Ovary (tissue), 7 donors: ENCODE measurements at regions not wholly inside any gene's neighbourhood (a gene's known extent, or its start where the extent isn't known, plus 50 kb on each side); places are given as distances from the start of the nearest gene placed in this dataset.

Experiments
- DNase-seq, 5 donors: peaks; one replicate each; pipeline ENCODE4 v3.0.0-alpha.2; 2019 to 2020
- H3K27ac ChIP-seq, 2 donors: fragments of 200-600 bp; one replicate each; pipeline versions ENCODE4 v1.5.1 to v1.8.0; 2019 to 2022
- H3K27me3 ChIP-seq: fragments of 200-600 bp; one replicate; pipeline ENCODE4 v1.8.0; 2022
- H3K36me3 ChIP-seq: fragments of 200-600 bp; sonication (generic); one replicate; pipeline ENCODE4 v1.5.1; 2019
- H3K4me1 ChIP-seq: one replicate; pipeline ENCODE4 v1.8.1; 2013; ENCODE audit warnings: mild to moderate bottlenecking, moderate library complexity; ENCODE audit not compliant: insufficient read depth
- H3K4me3 ChIP-seq: fragments of 200-600 bp; sonication (generic); one replicate; pipeline ENCODE4 v1.5.1; 2017
- H3K9me3 ChIP-seq, 2 donors: fragments of 200-600 bp in 1 of 2; sonication (generic) in 1 of 2; one replicate each; pipeline versions ENCODE4 v1.5.1 to v1.8.1; 2013 to 2019; ENCODE audit warnings: mild to moderate bottlenecking in 1 of 2, moderate library complexity in 1 of 2
- CTCF ChIP-seq, 3 donors: fragments of 450-650 bp in 2 of 3; fragments of 200-600 bp in 1 of 3; IDR thresholded peaks; one replicate each; pipeline versions ENCODE4 v1.5.1 to v1.8.0; 2016 to 2022; ENCODE audit warnings: antibody characterized with exemption in 3 of 3, mild to moderate bottlenecking in 1 of 3
- EP300 ChIP-seq: sonication (generic); formaldehyde crosslinking; IDR thresholded peaks from one replicate; pipeline ENCODE4 v1.6.1; 2017; ENCODE audit warnings: antibody characterized with exemption
- POLR2A ChIP-seq: fragments of 450-650 bp; IDR thresholded peaks from one replicate; pipeline ENCODE4 v1.6.1; 2017; ENCODE audit warnings: antibody characterized with exemption, mild to moderate bottlenecking, moderate library complexity
- WGBS, 3 donors: extraction: QIAGEN DNeasy Blood & Tissue Kit in 1 of 3; methylation state at CpG; one replicate each; pipeline versions ENCODE4 v1.1.5 to v1.1.7; 2013 to 2017; 5-methylcytosine and 5-hydroxymethylcytosine counted together
- intact Hi-C, 4 donors: fragments of 100-400 bp; cut with DNase I; formaldehyde crosslinking; loops; one replicate each; pipeline versions ENCODE4 v1.11.0 to v1.15.1; 2022 to 2023
- donor health status: DM: no; HTN: no; CAD: no; lungs with moderate emphysema.
- donor health status: DM: no; HTN: no; CAD: no.
- donor health status: Bipolar disorder and iron deficiency.
- donor health status: DM: no; HTN: no; CAD: no.
- donor health status: DM: yes; HTN: yes; CAD: no.

GRCh38 chr1:70818401-70818800 lies 229.2 kb downstream of the PTGER3 start:
- Histone ChIP-seq H3K4me1 (no peaks in the 10 kb centered on the region), H3K9me3 (no peaks in the 10 kb centered on the region), H3K36me3 (no peaks in the 10 kb centered on the region), H3K4me3 (no peak overlapping the region), H3K27me3 (no peaks in the 10 kb centered on the region), H3K27ac (no peak overlapping the region)
- TF ChIP-seq EP300 (no peak), POLR2A (no peak), CTCF (IDR thresholded peaks at IDR 0.05) (no peak)
- intact Hi-C loops = no loop called here
- DNase-seq = no peak
- 45 to 46% (median 45%) methylated on average over 2 of the region's 2 CpGs for WGBS, 3 donors

GRCh38 chr1:70819231-70819630 lies 228.4 kb downstream of the PTGER3 start:
- intact Hi-C loops = no loop called here
- DNase-seq = no peak
- no peaks in the 10 kb centered on the region for H3K4me1 ChIP-seq
- no peaks in the 10 kb centered on the region for H3K36me3 ChIP-seq
- no peak overlapping the region for H3K27ac ChIP-seq
- no peak overlapping the region for H3K4me3 ChIP-seq
- no peaks in the 10 kb centered on the region for H3K27me3 ChIP-seq
- H3K9me3 ChIP-seq = no peaks in the 10 kb centered on the region
- TF ChIP-seq EP300 = no peak
- no peak for TF ChIP-seq CTCF (IDR thresholded peaks at IDR 0.05)
- TF ChIP-seq POLR2A = no peak
- 48 to 56% (median 49%) methylated on average over 2 of the region's 2 CpGs for WGBS, 3 donors

GRCh38 chr1:70819785-70820184 lies 227.8 kb downstream of the PTGER3 start:
- Histone ChIP-seq H3K4me1 (no peaks in the 10 kb centered on the region), H3K27ac (no peak overlapping the region), H3K27me3 (no peaks in the 10 kb centered on the region), H3K9me3 (no peaks in the 10 kb centered on the region), H3K36me3 (no peaks in the 10 kb centered on the region), H3K4me3 (no peak overlapping the region)
- TF ChIP-seq EP300 = no peak
- no peak for TF ChIP-seq POLR2A
- intact Hi-C loops = no loop called here
- no peak for DNase-seq

GRCh38 chr1:70820396-70820795 lies 227.2 kb downstream of the PTGER3 start:
- no peak overlapping the region for H3K4me3 ChIP-seq
- no peaks in the 10 kb centered on the region for H3K4me1 ChIP-seq
- H3K36me3 ChIP-seq = no peaks in the 10 kb centered on the region
- no peaks in the 10 kb centered on the region for H3K27me3 ChIP-seq
- no peak for DNase-seq
- no peaks in the 10 kb centered on the region for H3K9me3 ChIP-seq
- intact Hi-C loops = no loop called here
- no peak overlapping the region for H3K27ac ChIP-seq
- no peak for TF ChIP-seq CTCF (IDR thresholded peaks at IDR 0.05)
- no peak for TF ChIP-seq POLR2A
- no peak for TF ChIP-seq EP300

- intact Hi-C loops = no loop called here
- H3K4me3 ChIP-seq = no peak overlapping the region
- no peak overlapping the region for H3K27ac ChIP-seq
- no peak for TF ChIP-seq CTCF (IDR thresholded peaks at IDR 0.05)
- no peak for TF ChIP-seq POLR2A
- TF ChIP-seq EP300 = no peak
- H3K9me3 ChIP-seq = no peaks in the 10 kb centered on the region
- no peaks in the 10 kb centered on the region for H3K36me3 ChIP-seq
- no peak for DNase-seq
- 31 to 53% (median 38%) methylated on average over 2 of the region's 2 CpGs for WGBS, 3 donors
- H3K4me1 ChIP-seq = no peaks in the 10 kb centered on the region
- H3K27me3 ChIP-seq = no peaks in the 10 kb centered on the region
Observed at GRCh38 chr1:70820995-70821394, 226.6 kb downstream of the PTGER3 start.
